Hepatic stellate cell (primary cell): ENCODE measurements at regions not wholly inside any gene's neighbourhood (a gene's known extent, or its start where the extent isn't known, plus 50 kb on each side); places are given as distances from the start of the nearest gene placed in this dataset.

Experiments used
- DNase-seq: peaks from one replicate; pipeline ENCODE4 v3.0.0; 2011; ENCODE audit warnings: low spot score

- DNase-seq: no peak
These were observed 1825.1 kb upstream of the IGFBP7 start for GRCh38 chr4:58935332-58935731.

DNA sequence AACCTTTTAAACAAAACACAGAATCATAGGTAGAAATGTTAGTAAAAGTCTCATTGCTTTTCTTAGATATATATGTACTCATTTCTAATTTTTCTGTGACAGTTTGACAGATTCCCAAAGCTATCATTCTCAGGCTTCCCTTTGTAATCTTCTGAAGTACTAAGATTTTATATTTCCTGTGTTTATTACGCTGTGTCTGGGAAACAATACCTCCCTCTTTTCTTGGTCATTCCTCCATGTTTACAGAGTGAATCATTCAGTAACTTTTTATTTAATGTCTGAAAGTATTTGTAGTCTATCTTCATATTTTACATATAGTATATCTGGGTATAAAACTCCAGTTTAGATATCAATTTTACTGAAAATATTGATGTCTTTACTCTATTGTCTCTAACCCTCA lies 1826.3 kb upstream of the IGFBP7 start:
- no peak for DNase-seq

GRCh38 chr4:58940167-58940566 lies 1830.0 kb upstream of the IGFBP7 start:
- DNase-seq: no peak

DNA sequence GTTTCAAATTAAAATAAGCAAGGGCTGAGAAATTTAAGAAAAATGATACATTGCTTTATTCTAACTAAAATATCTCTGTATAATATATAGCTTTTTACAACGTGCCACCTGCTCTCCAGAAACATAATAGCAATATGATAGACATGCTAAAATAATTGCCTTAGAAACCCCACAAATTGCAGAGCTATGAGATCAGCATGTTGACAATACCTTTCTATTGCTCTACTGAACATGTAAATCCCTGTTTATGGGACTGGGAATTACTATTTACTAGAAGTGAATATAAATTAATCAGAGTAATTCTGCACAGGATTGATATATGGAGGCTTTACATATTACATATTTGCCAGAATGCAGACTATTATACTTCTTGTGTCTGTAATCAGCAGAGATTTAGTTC lies 1831.1 kb upstream of the IGFBP7 start:
- no peak for DNase-seq

DNA sequence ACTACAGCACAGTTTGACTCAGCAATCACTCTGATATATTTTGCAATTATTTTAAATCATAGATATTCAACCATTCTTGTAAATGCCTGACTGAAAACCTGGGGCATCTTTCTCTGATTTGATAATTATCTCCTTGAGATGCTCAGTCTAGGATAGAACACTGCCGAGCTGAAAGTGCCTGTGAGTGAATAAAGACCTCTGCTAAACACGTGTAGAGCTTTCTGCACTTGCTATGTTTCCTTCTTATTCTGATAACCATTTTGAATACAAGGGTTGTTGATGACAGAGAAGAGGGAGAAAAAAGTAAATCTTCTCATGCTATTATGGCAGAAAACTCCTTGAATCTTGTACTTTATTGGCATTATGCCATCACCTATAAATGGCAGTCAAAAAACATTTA lies 1843.4 kb upstream of the IGFBP7 start:
- DNase-seq: no peak

GRCh38 chr4:58957711-58958110 lies 1847.5 kb upstream of the IGFBP7 start:
- no peak for DNase-seq

DNA sequence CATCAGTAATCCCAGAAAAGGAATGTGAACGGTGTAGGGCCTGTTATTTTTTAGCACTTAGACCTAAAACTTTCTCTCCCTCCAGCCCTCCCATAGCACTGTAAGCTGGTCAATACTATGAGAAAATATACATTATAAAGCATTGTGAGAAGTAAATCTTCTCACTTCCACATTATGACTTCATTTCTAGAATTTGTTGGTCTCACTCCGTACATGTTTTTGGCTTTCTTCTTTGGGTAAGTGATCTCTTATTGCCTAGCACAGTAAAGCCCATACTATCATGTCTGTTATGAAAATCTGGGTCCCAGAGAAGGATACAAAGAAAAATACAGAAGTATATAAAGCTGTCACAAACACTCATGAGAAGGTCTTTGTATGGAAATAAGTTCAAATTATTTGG lies 1851.1 kb upstream of the IGFBP7 start:
- no peak for DNase-seq

- DNase-seq: no peak
These were observed 1851.7 kb upstream of the IGFBP7 start for GRCh38 chr4:58961925-58962324.

DNA sequence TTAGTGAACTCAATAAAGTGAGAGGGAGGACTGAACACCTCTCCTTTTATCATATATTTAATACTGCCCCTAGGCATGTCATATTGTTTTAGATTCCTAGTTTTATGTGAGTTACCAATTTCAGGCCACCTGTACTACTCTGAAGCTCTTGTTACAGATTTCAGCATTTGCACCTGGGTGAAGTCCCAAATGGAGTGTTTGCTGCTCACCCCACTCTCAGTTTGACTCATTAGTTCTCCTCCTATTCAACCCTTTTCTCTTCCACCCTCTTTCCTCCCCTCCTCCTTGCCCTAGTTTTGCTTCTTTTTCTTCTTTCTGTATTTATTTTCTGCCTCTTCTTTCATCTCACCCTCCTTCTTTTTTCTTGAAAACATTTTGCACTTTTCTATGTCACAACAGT lies 1852.2 kb upstream of the IGFBP7 start:
- no peak for DNase-seq

DNA sequence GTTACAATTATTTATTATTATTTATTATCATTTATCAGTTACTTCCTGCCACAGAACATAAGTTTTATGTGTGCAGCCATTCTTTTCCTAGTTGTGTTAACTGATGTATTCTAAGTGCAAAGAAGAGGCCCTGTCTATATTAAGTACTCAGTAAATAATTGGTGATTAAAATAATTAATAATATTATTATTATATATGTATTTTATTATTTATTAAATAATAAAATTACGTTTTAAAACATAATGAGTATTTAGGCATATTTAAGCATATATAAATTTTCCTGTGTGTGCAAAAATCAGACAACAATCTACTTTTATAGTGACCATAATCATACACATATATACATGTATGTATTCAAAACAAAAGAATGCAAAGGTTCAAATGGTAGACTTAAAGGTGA lies 1871.6 kb upstream of the IGFBP7 start:
- no peak for DNase-seq

- DNase-seq: no peak
These were observed 1873.7 kb upstream of the IGFBP7 start for GRCh38 chr4:58983887-58984286.

- DNase-seq: no peak
These were observed 1892.0 kb upstream of the IGFBP7 start for GRCh38 chr4:59002148-59002547.

- no peak for DNase-seq
These were observed 1914.1 kb upstream of the IGFBP7 start for GRCh38 chr4:59024257-59024656.

DNA sequence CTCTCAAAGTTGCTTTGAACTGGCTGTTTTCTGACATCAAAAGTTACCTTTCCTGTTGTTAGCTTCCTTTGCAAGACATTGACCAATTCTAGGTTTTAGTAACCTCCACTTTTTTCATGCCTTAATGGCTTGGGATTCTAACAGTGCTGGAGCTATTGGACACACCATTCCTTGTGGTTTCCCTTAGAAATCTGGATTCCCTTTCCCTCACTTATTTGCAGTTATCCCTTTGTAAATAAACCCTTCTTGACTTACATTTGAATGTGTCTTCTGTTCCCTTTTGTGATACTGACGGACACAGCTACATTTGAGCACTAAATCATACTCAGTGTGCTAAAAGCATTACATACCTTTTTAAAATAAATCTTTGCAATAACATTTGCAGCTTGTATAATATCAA lies 1927.6 kb upstream of the IGFBP7 start:
- DNase-seq: no peak

GRCh38 chr4:59039046-59039445 lies 1928.9 kb upstream of the IGFBP7 start:
- no peak for DNase-seq

GRCh38 chr4:59044286-59044900 lies 1934.2 kb upstream of the IGFBP7 start:
- no peak for DNase-seq

GRCh38 chr4:59054086-59054485 lies 1943.9 kb upstream of the IGFBP7 start:
- DNase-seq: no peak

DNA sequence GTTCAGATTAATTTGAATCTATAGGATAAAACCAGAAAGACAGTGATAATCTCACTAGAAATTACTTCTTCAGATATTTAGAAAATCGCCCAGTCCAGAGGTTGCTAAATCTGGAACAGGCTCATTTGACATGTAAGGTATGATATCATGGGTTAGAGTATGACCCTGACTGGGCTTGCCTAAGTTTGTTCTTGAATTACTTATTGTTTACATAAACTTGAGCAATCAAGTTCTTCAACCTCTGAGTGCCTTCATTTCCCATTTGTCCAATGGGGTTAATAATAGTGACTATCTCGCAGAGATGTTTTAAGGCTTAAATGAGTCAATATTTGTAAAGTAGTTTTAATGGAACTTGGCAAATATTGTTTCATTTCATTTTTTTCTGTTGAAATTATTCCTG lies 1947.6 kb upstream of the IGFBP7 start:
- no peak for DNase-seq

- DNase-seq: no peak
These were observed 1948.4 kb upstream of the IGFBP7 start for GRCh38 chr4:59058543-59058942.

- no peak for DNase-seq
These were observed 1950.0 kb upstream of the IGFBP7 start for GRCh38 chr4:59060002-59060846.

DNA sequence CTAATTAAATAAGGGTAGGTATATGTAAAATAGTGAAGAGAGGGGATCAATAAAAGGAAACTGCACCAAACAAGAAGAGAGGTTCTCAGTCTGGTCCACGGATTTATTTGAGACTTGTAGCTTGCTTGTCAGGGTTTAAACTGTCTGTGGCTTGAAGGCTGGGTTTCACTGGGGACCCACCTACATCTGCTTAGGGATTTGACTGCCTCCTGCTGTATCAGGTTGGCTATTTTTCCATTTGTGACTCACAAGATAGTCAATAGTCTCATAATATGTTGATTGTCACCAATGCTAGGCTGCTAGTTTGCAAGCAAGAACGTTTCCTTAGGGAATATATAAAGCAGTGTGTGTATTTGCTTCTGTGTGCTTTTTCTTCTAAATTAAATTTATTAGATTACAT lies 1950.7 kb upstream of the IGFBP7 start:
- no peak for DNase-seq

- DNase-seq: no peak
These were observed 1953.0 kb upstream of the IGFBP7 start for GRCh38 chr4:59063015-59063720.

- no peak for DNase-seq
These were observed 1958.7 kb upstream of the IGFBP7 start for GRCh38 chr4:59068722-59069418.
